ENCODE measurements at regions not wholly inside any gene's neighbourhood (a gene's known extent, or its start where the extent isn't known, plus 50 kb on each side); places are given as distances from the start of the nearest gene placed in this dataset.

- DNase-seq = no peak
These were observed 260.0 kb downstream of the NR2F1-AS1 start for GRCh38 chr5:93320920-93321445.

DNA sequence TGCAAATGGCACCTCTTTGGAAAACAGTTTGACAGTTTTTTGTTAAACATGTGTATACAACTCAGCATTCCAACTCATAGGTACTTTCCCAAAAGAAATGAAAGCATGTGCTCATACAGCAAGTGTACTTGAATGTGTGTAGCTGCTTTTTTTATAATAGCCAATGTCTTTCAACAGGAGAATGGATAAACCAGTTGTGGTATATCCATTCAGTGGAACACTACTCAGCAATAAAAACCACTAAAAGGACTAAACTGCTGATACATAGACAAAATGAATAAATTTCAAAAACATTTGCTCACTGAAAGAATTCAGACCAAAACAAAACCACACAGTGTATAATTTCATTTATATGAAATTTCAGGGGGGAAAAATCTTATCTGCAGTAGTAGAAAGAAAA lies 267.3 kb downstream of the NR2F1-AS1 start:
- no peak for DNase-seq

DNA sequence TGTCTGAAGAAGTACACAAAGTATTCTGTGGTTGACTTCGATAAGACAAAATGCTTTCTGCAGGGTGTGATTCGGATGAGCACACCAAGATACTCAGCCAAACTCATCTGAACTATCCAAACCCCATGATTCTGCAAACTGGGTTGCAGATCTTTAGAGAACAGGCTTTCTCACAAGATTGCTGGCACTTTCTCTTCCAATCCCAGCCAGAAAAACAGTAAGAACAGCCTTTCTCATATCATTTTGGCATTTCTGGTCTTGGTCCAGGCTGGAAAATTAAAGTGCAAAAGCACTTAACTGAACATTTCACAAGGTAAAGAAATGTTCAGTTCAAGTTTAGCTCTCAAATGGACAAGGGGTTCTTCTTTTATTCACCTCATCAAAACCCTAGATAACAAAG lies 269.1 kb downstream of the NR2F1-AS1 start:
- DNase-seq = no peak

DNA sequence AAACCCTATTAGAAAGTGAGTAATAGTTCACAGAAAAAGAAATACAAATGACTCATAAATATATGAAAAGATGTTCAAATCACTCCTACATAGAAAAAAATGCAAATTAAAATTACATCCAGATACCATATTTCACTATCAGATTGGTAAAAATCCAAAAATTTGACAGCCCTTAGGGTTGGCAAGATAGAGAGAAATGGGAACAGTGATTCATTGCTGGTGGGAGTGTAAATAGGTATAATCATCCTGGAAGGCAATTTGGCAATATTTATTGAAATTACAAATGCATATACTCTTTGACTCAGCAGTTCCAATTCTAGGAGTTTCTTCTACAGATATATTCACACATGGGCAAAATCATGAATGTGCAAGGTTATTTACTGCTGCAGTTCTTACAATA lies 273.5 kb downstream of the NR2F1-AS1 start:
- DNase-seq = no peak

- no peak for DNase-seq
These were observed 275.0 kb downstream of the NR2F1-AS1 start for GRCh38 chr5:93305984-93306383.

DNA sequence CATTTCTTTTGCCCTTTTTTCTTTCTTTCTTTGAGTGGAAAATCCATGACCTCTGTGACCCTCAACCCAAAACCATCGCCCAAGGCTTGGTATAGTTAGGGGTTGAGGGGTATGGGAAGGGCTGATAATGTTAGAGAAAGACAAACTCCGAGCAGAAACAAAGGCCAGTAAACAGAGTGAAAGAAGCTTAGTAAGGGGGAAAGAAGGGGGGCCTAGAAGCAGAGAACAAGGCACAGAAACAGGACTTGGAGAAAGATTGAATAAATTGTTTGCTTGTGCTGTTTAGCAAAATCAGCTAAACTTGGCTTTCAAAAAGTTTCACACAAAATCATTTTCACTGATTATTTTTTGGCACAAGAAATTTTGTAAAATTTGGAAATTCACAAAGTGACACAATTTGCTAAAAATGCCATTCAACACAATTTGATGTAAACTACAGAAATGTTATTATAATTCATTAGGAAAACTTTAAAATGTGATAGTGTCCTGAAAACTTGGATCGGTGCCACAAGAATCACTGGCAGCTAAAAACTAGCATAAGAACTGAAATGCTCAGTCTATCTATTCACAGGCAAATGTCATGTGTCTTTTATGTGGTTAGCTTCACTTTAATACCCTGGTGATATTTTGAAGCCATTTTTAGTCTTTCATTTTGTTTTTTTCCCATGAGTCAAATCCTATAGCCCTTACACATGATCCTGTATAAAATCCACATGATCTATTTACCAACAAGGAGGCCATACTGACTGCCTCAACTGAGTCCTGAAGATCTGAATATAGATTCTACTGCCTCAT lies 276.4 kb downstream of the NR2F1-AS1 start:
- no peak for DNase-seq

GRCh38 chr5:93303291-93303691 lies 277.7 kb downstream of the NR2F1-AS1 start:
- DNase-seq = no peak

GRCh38 chr5:93302711-93303110 lies 278.3 kb downstream of the NR2F1-AS1 start:
- no peak for DNase-seq

- no peak for DNase-seq
These were observed 280.1 kb downstream of the NR2F1-AS1 start for GRCh38 chr5:93300945-93301344.

- DNase-seq = no peak
These were observed 280.6 kb downstream of the NR2F1-AS1 start for GRCh38 chr5:93300309-93300923.

GRCh38 chr5:93299681-93300308 lies 281.2 kb downstream of the NR2F1-AS1 start:
- DNase-seq = peak; percentile 80

DNA sequence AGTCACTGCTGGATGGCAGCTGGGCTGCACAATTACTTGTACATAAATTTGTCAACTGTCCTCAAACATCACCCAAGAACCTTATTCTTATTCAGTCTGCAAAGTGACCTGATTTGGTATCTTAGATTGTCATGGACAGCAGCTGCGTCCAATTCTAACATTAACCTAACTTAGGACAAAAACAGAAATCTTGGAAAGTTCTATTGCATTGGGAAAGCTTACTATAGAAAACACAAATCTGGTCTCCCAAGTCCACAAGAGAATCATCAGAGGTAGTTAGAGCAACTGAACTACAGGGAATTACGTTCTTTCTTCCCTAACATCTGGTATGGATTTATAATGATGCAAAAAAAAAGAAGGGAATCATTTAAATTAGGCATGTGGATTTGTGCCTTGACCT lies 283.9 kb downstream of the NR2F1-AS1 start:
- no peak for DNase-seq

GRCh38 chr5:93296338-93296737 lies 284.7 kb downstream of the NR2F1-AS1 start:
- DNase-seq = no peak

GRCh38 chr5:93294996-93295395 lies 286.0 kb downstream of the NR2F1-AS1 start:
- no peak for DNase-seq

DNA sequence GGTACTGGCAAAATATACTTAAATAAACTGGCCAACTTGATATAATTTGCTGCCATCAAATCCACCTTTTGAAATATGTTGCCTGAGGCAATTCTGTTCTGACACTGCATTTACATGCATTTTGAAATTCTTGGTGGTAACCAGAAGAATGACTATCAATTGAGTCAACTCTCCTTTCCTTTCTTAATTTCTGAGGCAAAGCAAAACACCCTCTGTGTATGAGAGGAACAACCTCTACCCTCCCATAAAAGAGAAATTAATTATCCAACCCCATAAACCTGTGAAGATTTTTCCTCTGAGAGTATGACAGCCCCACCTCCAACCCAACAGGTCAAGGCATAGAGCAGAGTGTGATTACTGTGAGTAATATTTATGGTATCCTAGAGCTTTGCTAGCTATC lies 286.8 kb downstream of the NR2F1-AS1 start:
- DNase-seq = no peak

- DNase-seq = no peak
These were observed 291.1 kb downstream of the NR2F1-AS1 start for GRCh38 chr5:93289942-93290341.

- DNase-seq = no peak
These were observed 295.6 kb downstream of the NR2F1-AS1 start for GRCh38 chr5:93285461-93285860.

- no peak for DNase-seq
These were observed 298.8 kb downstream of the NR2F1-AS1 start for GRCh38 chr5:93281980-93282772.

DNA sequence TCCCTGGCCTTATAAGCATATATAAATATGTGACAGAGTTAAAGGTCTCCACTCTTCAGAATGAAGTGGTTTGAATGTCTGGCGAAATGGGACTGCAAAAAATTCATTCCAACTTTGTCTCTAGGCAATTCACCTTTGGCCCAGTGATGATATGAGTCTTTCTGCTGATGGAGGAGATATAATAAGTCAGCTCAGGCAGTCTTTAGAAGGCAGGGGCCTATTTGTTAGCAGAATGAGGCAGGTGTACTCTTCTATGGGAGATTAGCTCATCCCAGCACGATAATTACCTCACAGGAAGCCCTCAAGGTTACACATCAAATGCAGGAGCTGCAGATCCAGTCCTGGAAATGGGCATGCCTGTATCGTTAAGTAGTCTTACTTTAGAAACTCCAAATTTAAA lies 300.5 kb downstream of the NR2F1-AS1 start:
- no peak for DNase-seq

DNA sequence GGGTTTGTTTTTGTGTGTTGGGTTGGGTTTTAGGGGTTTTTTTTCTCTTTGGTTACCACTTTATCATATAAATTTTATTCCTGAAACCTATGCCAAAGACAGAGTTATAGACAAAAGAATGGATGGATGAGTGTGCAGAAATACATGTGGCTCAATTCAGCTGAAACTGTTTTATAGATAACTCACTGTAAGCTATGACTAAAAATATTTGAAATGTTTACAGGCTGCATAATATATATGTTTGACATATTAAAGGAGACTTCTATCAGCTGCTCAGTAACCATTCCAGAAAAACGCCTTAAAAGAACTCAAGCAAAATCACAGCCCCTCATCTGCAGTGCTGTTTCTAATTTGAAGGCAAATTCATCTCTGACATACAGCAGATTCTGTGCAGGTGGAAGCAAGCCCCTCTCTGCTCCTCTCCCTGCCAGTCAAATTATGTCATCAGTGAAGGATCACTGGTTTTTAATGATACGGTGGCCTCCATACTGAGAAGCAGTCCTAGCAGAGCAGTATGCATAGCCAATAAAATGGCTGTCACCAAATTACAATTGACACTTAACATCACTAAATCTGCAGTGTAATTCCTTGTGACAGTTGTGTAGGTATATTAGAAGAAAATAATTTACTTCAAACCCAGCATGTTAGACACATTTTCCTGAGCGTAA lies 301.6 kb downstream of the NR2F1-AS1 start:
- peak; percentile 41 for DNase-seq

- DNase-seq = no peak
These were observed 302.1 kb downstream of the NR2F1-AS1 start for GRCh38 chr5:93278896-93279295.

- peak; percentile 29 for DNase-seq
These were observed 304.0 kb downstream of the NR2F1-AS1 start for GRCh38 chr5:93277051-93277450.

Measured in renal pelvis (tissue), 1 donor.